Esophagus squamous epithelium (tissue), 5 donors: ENCODE measurements at regions not wholly inside any gene's neighbourhood (a gene's known extent, or its start where the extent isn't known, plus 50 kb on each side); places are given as distances from the start of the nearest gene placed in this dataset.

Experiments used
- DNase-seq: peaks from one replicate; lab custom pipeline; 2025; lab: John Stamatoyannopoulos, UW
- H3K27ac ChIP-seq, 4 donors: fragments of 200-600 bp; sonication (generic); one replicate each; pipeline ENCODE4 v1.5.1; 2016 to 2019; ENCODE audit warnings: mild to moderate bottlenecking in 1 of 4
- H3K27me3 ChIP-seq, 4 donors: fragments of 200-600 bp; sonication (generic); 1 replicate in 3 of 4; 2 replicates in 1 of 4; pipeline versions ENCODE4 v1.5.1 to v1.6.0; 2017 to 2021; ENCODE audit warnings: antibody characterized with exemption in 1 of 4
- H3K36me3 ChIP-seq, 3 donors: fragments of 200-600 bp; sonication (generic); one replicate each; pipeline ENCODE4 v1.5.1; 2016 to 2019
- H3K4me1 ChIP-seq, 3 donors: fragments of 200-600 bp; sonication (generic); one replicate each; pipeline ENCODE4 v1.5.1; 2017 to 2019
- H3K4me3 ChIP-seq, 4 donors: fragments of 200-600 bp; sonication (generic); 1 replicate in 3 of 4; 2 replicates in 1 of 4; pipeline ENCODE4 v1.5.1; 2016 to 2019; ENCODE audit warnings: mild to moderate bottlenecking in 2 of 4, moderate library complexity in 1 of 4
- H3K9me3 ChIP-seq, 3 donors: fragments of 200-600 bp; sonication (generic); one replicate each; pipeline ENCODE4 v1.5.1; 2016 to 2019
- POLR2A ChIP-seq, 4 donors: fragments of 450-650 bp; IDR thresholded peaks; one replicate each; pipeline ENCODE4 v1.6.1; 2017; ENCODE audit warnings: antibody characterized with exemption in 4 of 4, mild to moderate bottlenecking in 4 of 4, moderate library complexity in 3 of 4
- WGBS, 2 donors: methylation state at CpG; one replicate each; pipeline ENCODE4 v1.1.5; 2018; 5-methylcytosine and 5-hydroxymethylcytosine counted together
- intact Hi-C: fragments of 100-400 bp; cut with DNase I; formaldehyde crosslinking; loops from one replicate; pipeline ENCODE4 v1.15.0; 2022
- TF ChIP-seq, protein P1 (sequence below), 6 experiments: fragments of 450-650 bp in 4 of 6; fragments of 200-600 bp in 2 of 6; sonication (generic) in 2 of 6; IDR thresholded peaks; one replicate each; pipeline ENCODE4 v1.5.1; 2016 to 2019; ENCODE audit warnings: antibody characterized with exemption in 6 of 6, mild to moderate bottlenecking in 4 of 6, moderate library complexity in 4 of 6
- donor health status: DM: yes; HTN: yes; CAD: no.

DNA sequence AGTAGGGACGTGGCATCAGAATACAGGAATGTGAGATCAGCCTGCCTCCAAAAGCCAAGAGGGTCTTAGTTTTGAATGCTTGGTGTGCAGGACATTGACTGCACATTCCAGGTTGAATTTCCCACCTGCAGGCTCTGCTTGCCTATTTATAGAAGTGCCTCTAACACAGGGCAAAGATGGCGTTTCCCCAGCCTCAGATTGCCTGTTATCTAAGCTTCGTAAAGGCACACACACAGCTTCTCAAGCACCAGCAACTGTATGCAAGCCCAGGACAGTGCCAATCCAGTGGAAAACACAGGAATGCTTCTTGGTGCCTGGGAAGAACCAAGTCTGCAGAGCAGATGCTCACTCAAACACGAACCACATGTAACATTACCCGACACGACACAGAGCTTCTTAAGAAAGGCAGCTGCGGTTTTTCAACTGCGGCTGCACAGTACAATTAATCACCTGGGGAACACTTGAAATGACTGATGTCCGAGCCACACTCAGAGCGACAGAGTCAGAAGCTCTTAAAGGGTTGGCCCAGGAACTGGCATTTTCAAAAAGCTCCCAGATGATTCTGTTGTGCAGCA is 90.0 kb upstream of the ANKRD34C start:
- DNase-seq: no peak
- H3K27me3 ChIP-seq: peaks cover 0 to 42% (median 0%) of the 10 kb centered on the region in 4 donors
- H3K4me3 ChIP-seq: no peak overlapping the region
- H3K4me1 ChIP-seq: no peaks in the 10 kb centered on the region
- no peaks in the 10 kb centered on the region for H3K36me3 ChIP-seq
- TF ChIP-seq POLR2A (IDR thresholded peaks at IDR 0.05): no peak
- TF ChIP-seq, protein P1, sequence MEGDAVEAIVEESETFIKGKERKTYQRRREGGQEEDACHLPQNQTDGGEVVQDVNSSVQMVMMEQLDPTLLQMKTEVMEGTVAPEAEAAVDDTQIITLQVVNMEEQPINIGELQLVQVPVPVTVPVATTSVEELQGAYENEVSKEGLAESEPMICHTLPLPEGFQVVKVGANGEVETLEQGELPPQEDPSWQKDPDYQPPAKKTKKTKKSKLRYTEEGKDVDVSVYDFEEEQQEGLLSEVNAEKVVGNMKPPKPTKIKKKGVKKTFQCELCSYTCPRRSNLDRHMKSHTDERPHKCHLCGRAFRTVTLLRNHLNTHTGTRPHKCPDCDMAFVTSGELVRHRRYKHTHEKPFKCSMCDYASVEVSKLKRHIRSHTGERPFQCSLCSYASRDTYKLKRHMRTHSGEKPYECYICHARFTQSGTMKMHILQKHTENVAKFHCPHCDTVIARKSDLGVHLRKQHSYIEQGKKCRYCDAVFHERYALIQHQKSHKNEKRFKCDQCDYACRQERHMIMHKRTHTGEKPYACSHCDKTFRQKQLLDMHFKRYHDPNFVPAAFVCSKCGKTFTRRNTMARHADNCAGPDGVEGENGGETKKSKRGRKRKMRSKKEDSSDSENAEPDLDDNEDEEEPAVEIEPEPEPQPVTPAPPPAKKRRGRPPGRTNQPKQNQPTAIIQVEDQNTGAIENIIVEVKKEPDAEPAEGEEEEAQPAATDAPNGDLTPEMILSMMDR (IDR thresholded peaks at IDR 0.05): no peak
- H3K27ac ChIP-seq: no peak overlapping the region
- intact Hi-C loops: no loop called here
- H3K9me3 ChIP-seq: no peaks in the 10 kb centered on the region
- 65 to 77% methylated on average over 8 of the region's 10 CpGs for WGBS, 2 donors

DNA sequence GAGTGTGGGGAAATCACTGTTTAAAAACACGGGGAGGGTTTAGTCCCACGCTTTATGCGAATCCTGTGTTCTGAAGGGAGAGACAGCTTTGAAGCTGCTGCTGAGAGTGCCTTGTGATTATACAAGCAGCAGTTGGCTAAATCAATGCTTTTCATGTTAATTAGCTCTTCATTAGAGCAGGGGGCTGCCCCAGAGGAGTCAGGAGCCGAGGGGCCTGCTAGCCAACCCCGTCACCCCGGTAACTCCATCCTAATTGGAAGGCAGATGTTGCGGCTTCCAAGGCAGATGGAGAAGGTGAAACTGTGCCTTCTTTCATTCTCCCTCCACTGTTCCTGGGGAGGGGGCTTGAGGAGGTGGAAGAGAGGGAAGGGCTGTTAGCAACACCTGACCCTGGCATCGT is 92.4 kb upstream of the ANKRD34C start:
- DNase-seq: no peak
- Histone ChIP-seq H3K4me3 (no peak overlapping the region), H3K27me3 (peaks cover 0 to 33% (median 0%) of the 10 kb centered on the region in 4 donors), H3K36me3 (no peaks in the 10 kb centered on the region), H3K27ac (no peak overlapping the region), H3K9me3 (no peaks in the 10 kb centered on the region), H3K4me1 (no peaks in the 10 kb centered on the region)
- WGBS, 2 donors: 69 to 70% methylated on average over 3 to 5 of the region's 8 CpGs
- TF ChIP-seq, protein P1 (IDR thresholded peaks at IDR 0.05): no peak
- TF ChIP-seq POLR2A (IDR thresholded peaks at IDR 0.05): no peak
- intact Hi-C loops: no loop called here

DNA sequence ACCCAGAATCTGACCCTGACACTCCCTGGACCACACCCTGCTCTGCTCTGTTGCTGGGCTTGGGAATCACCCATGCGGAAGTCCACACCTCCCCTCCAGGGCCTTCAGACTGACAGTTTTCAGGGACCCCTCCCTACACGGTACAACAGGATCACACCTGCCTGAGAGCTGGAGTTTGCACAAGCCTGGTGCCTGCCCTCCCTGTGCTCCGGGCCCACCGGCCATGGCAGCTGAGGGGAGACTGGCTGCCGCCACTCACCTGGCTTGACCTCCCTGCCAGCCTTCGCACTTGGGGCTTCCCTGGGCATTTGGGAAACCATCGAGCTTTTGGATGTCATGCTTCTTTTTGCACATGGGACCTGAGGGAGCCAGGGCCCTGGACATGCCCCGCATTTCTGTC is 95.9 kb upstream of the ANKRD34C start:
- no peaks in the 10 kb centered on the region for H3K36me3 ChIP-seq
- TF ChIP-seq POLR2A (IDR thresholded peaks at IDR 0.05): no peak
- TF ChIP-seq, protein P1 (IDR thresholded peaks at IDR 0.05): no peak
- DNase-seq: no peak
- 59 to 100% methylated on average over 1 to 8 of the region's 8 CpGs for WGBS, 2 donors
- H3K27me3 ChIP-seq: peaks cover 0 to 14% (median 0%) of the 10 kb centered on the region in 4 donors
- H3K9me3 ChIP-seq: no peaks in the 10 kb centered on the region
- H3K4me3 ChIP-seq: no peak overlapping the region
- H3K27ac ChIP-seq: no peak overlapping the region
- no peaks in the 10 kb centered on the region for H3K4me1 ChIP-seq
- intact Hi-C loops: loop anchor here (5.0 kb wide), 1 partner anchor 159 kb away; no protein-coding TSS in a partner anchor

DNA sequence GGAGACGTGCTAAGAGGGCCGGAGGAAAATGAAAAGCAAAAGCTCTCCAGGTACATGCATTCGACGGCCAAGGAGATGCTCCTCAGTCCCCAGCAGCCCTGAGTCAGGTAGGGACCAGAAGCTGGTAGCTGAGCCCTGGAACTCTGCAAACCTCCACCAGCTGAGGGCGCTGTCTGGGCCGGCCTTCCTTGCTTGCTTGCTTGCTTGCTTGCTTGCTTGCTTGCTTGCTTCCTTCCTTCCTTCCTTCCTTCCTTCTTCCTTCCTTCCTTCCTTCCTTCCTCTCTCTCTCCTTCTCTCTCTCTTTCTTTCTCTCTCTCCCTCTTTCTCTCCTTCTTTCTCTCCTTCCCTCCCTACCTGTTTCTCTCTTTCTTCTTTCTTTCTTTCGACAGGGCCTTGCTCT is 94.6 kb upstream of the RASGRF1 start:
- no peak for TF ChIP-seq POLR2A (IDR thresholded peaks at IDR 0.05)
- TF ChIP-seq, protein P1 (IDR thresholded peaks at IDR 0.05): peak in 3 of 6 experiments; percentile 3 to 20 (median 5)
- H3K4me3 ChIP-seq: no peak overlapping the region
- H3K9me3 ChIP-seq: no peaks in the 10 kb centered on the region
- WGBS, 2 donors: 83 to 86% methylated on average over 5 to 7 of the region's 7 CpGs
- no peaks in the 10 kb centered on the region for H3K4me1 ChIP-seq
- peaks cover 0 to 5% (median 0%) of the 10 kb centered on the region in 4 donors for H3K27me3 ChIP-seq
- H3K36me3 ChIP-seq: no peaks in the 10 kb centered on the region
- no peak for DNase-seq
- no peak overlapping the region for H3K27ac ChIP-seq
- intact Hi-C loops: loop anchor here (5.0 kb wide), 1 partner anchor 158 kb away; no protein-coding TSS in a partner anchor

DNA sequence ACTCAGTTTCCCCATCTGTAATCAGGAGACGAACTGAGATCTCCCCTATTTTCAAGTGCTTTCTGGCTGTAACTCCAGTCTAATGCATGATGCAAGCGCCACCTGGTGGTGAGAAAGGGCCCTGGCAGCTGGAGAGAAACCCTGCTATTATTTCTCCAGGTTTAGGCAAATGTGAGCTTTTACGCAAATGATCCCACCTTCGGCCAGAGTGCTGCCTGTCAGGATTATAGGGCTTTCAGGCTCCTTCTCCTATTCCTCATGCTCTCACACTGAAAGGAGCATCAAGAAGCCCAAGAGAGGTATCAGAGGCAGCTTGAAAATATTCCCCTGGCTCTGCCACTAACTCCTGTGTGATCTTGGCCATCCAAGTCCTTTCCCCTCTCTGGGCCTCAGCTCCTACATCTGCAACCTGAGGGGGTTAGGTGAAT is 93.9 kb upstream of the RASGRF1 start:
- H3K27ac ChIP-seq: no peak overlapping the region
- intact Hi-C loops: no loop called here
- 0% methylated on average over 1 to 4 of the region's 4 CpGs for WGBS, 2 donors
- no peaks in the 10 kb centered on the region for H3K9me3 ChIP-seq
- no peaks in the 10 kb centered on the region for H3K36me3 ChIP-seq
- no peaks in the 10 kb centered on the region for H3K4me1 ChIP-seq
- no peak for TF ChIP-seq POLR2A (IDR thresholded peaks at IDR 0.05)
- TF ChIP-seq, protein P1 (IDR thresholded peaks at IDR 0.05): peak; percentile 86 to 99 (median 92)
- DNase-seq: no peak
- peaks cover 0 to 5% (median 0%) of the 10 kb centered on the region in 4 donors for H3K27me3 ChIP-seq
- H3K4me3 ChIP-seq: no peak overlapping the region
